ENCODE measurements at regions not wholly inside any gene's neighbourhood (a gene's known extent, or its start where the extent isn't known, plus 50 kb on each side); places are given as distances from the start of the nearest gene placed in this dataset.

- no peaks in the 10 kb centered on the region for H4K20me1 ChIP-seq (ENCODE audit: insufficient read depth, low read length)
- peaks cover 15% of the 10 kb centered on the region for H3K36me3 ChIP-seq (ENCODE audit: insufficient read depth, low read length)
- no peak overlapping the region for H3K27ac ChIP-seq (ENCODE audit: low read depth, low read length, poor library complexity, severe bottlenecking)
- peaks cover 39% of the 10 kb centered on the region for H3K4me1 ChIP-seq (ENCODE audit: insufficient read depth, low read length, poor library complexity, severe bottlenecking)
- H3K79me2 ChIP-seq (ENCODE audit: insufficient read depth, low read depth, low read length), result no peaks in the 10 kb centered on the region
- no peak overlapping the region for H3K4me2 ChIP-seq (ENCODE audit: low read length)
- H3K9me2 ChIP-seq (ENCODE audit: insufficient read depth, low read length), result no peaks in the 10 kb centered on the region
- TF ChIP-seq EZH2phosphoT487 (IDR thresholded peaks at IDR 0.05; ENCODE audit: borderline replicate concordance, low read depth, low read length) (no peak), CTCF (conservative IDR thresholded peaks at IDR 0.05; ENCODE audit: low read length) (no peak)
- CTCF ChIA-PET (ENCODE audit: unreplicated experiment), result no interaction called here
- no peak for DNase-seq (ENCODE audit: low spot score)
- BruUV-seq (replicated peaks), result no TSS peak
- POLR2A ChIA-PET, result interaction anchor here (1.4 kb wide), 1 partner anchor 32 kb away, joined by 5 read pairs; no protein-coding TSS in a partner anchor
- H2AFZ ChIP-seq (ENCODE audit: low read length), result peak overlapping the region; percentile 58
- H3K9me3 ChIP-seq (ENCODE audit: low read length), result no peaks in the 10 kb centered on the region
- no peak overlapping the region for H3K4me3 ChIP-seq (ENCODE audit: low read depth, low read length, poor library complexity, severe bottlenecking)
- intact Hi-C loops (cut with micrococcal nuclease; ENCODE audit: unreplicated experiment), result loop anchor here (5.0 kb wide), 1 partner anchor 33 kb away; no protein-coding TSS in a partner anchor
Observed at GRCh38 chr18:64710105-64710861, 561.4 kb upstream of the LINC00305 start.

DNA sequence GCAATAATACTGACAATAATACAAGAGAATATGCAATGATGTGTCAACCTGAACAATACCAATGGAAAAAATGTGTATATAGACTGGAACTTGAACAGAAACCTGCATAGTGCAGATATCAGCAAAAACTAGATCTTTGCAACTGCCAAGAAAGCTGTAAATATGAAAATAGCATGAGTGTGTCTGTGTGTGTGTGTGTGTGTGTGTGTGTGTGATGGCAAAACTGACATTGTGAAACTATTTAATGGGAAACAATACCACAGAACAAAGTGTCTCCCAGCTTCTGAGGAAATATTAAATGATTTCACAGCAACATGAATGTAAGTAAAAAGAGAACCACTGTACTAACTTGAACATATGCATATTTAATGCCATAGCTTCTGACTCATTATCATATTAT is 558.2 kb upstream of the LINC00305 start:
- no peaks in the 10 kb centered on the region for H3K79me2 ChIP-seq (ENCODE audit: insufficient read depth, low read depth, low read length)
- TF ChIP-seq EZH2phosphoT487 (IDR thresholded peaks at IDR 0.05; ENCODE audit: borderline replicate concordance, low read depth, low read length) (no peak), CTCF (conservative IDR thresholded peaks at IDR 0.05; ENCODE audit: low read length) (no peak)
- POLR2A ChIA-PET, result no interaction called here

DNA sequence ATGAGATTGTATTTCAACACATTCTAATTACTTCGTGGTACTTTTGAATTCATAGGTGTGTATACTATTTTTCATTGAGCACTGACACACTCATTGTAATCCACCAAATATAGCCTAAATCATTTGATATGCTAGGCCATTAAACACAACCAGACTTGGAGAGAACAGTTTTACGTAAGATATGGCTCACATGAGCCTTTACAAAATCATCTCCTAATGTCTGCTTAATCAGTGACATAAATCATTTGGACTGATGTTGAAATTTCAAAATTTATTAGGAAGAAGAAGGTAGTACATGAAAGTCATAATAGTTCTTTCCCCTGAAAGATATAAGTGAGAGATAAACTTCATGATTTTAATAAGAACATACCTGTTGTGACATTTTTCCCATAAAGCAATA is 550.2 kb upstream of the LINC00305 start:
- H3K4me1 ChIP-seq (ENCODE audit: insufficient read depth, low read length, poor library complexity, severe bottlenecking), result peaks cover 7% of the 10 kb centered on the region
- intact Hi-C loops (cut with micrococcal nuclease; ENCODE audit: unreplicated experiment), result no loop called here

More for the DNA sequence above, 558.2 kb upstream of the LINC00305 start:
- H4K20me1 ChIP-seq (ENCODE audit: insufficient read depth, low read length), result no peaks in the 10 kb centered on the region
- no peaks in the 10 kb centered on the region for H3K9me2 ChIP-seq (ENCODE audit: insufficient read depth, low read length)
- H3K9me3 ChIP-seq (ENCODE audit: low read length), result no peaks in the 10 kb centered on the region
- BruUV-seq (replicated peaks), result no TSS peak
- no peak overlapping the region for H3K4me3 ChIP-seq (ENCODE audit: low read depth, low read length, poor library complexity, severe bottlenecking)
- intact Hi-C loops (cut with micrococcal nuclease; ENCODE audit: unreplicated experiment), result no loop called here
- peaks cover 11% of the 10 kb centered on the region for H3K4me1 ChIP-seq (ENCODE audit: insufficient read depth, low read length, poor library complexity, severe bottlenecking)
- H3K27ac ChIP-seq (ENCODE audit: low read depth, low read length, poor library complexity, severe bottlenecking), result no peak overlapping the region
- CTCF ChIA-PET (ENCODE audit: unreplicated experiment), result no interaction called here
- H2AFZ ChIP-seq (ENCODE audit: low read length), result peak overlapping the region; percentile 92
- no peak for DNase-seq (ENCODE audit: low spot score)
- no peak overlapping the region for H3K4me2 ChIP-seq (ENCODE audit: low read length)
- peaks cover 2% of the 10 kb centered on the region for H3K36me3 ChIP-seq (ENCODE audit: insufficient read depth, low read length)

More for the DNA sequence above, 550.2 kb upstream of the LINC00305 start:
- no peaks in the 10 kb centered on the region for H3K9me2 ChIP-seq (ENCODE audit: insufficient read depth, low read length)
- no peak overlapping the region for H3K27ac ChIP-seq (ENCODE audit: low read depth, low read length, poor library complexity, severe bottlenecking)
- no peaks in the 10 kb centered on the region; the same call in 1 of the 2 replicates for H3K36me3 ChIP-seq (ENCODE audit: insufficient read depth, low read length)
- no peaks in the 10 kb centered on the region for H3K79me2 ChIP-seq (ENCODE audit: insufficient read depth, low read depth, low read length)
- TF ChIP-seq EZH2phosphoT487 (IDR thresholded peaks at IDR 0.05; ENCODE audit: borderline replicate concordance, low read depth, low read length), result no peak
- TF ChIP-seq CTCF (conservative IDR thresholded peaks at IDR 0.05; ENCODE audit: low read length), result no peak
- no TSS peak for BruUV-seq (replicated peaks)
- H3K4me3 ChIP-seq (ENCODE audit: low read depth, low read length, poor library complexity, severe bottlenecking), result no peak overlapping the region
- H4K20me1 ChIP-seq (ENCODE audit: insufficient read depth, low read length), result no peaks in the 10 kb centered on the region
- no peak for DNase-seq (ENCODE audit: low spot score)
- no peaks in the 10 kb centered on the region for H3K9me3 ChIP-seq (ENCODE audit: low read length)
- ChIA-PET POLR2A (no interaction called here), CTCF (ENCODE audit: unreplicated experiment) (no interaction called here)
- no peak overlapping the region; the same call in 1 of the 2 replicates for H2AFZ ChIP-seq (ENCODE audit: low read length)
- no peak overlapping the region for H3K4me2 ChIP-seq (ENCODE audit: low read length)
